ENCODE measurements at regions not wholly inside any gene's neighbourhood (a gene's known extent, or its start where the extent isn't known, plus 50 kb on each side); places are given as distances from the start of the nearest gene placed in this dataset.

DNA sequence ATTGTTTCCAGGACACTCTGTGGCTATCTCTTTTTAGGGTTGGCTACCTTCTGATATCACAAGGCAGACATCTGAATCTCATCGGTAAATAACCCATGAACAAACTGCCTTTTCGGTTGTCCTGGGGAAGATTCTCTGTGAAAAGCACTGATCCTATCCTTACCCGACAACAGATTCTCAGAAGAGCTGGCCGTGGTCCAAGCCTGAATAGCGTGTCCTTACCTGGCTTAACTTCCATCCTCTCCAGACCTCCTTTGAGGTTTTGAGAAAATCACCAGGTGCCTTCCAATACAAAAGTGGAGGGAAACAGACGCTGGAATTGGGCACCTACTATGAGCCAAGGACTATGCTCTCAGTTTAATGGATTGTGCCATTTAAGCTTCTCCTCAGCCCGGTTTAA lies 87.4 kb upstream of the ARHGEF3 start:
- no peak for DNase-seq

DNA sequence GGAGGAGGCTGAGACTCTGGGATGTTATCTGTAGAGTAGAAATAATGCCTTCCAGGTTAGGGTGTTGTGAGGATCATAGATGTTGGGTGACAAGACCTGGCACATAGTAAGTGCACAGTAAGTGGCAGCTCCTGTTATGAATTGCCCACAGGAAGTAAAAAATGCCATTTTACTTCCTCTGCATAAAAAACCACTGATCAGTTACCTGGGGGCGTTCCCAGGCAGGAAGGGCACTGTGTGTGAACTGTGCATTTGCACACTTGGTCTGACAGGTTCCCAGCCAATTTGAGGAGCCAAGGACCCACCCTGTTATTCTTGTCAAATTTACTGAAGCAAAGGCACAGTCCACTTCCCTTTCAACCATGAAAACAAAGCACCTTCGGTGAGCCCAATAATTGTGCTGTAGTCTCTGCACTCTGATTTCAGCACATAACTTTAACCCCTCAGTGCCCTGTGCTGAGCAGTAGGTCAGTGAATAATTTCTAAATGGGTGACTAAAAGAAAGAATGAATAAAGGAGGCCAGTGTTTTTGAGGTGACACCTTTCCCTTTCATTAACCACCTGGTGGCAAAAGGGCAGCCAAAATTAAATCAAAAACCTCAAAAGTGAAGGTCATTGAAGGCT lies 85.8 kb upstream of the ARHGEF3 start:
- no peak for DNase-seq

DNA sequence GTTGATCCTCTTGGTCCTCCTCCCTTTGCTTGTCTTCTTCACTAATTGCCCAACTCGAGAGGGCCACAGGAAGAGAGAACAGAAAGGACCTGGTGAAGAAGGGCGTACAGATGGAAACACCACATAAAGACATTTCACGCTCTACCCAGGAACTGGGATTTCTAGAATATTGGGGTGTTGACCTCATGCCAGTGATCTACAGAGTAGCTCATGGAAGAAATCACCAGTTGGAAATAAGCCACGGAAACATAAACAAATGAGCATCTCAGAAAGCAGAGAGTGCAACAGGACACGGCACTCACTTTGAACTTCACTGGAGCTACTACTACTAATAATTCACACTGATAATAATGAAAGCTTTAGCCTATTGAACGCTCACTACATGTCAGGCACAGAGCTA lies 84.6 kb upstream of the ARHGEF3 start:
- DNase-seq = no peak

DNA sequence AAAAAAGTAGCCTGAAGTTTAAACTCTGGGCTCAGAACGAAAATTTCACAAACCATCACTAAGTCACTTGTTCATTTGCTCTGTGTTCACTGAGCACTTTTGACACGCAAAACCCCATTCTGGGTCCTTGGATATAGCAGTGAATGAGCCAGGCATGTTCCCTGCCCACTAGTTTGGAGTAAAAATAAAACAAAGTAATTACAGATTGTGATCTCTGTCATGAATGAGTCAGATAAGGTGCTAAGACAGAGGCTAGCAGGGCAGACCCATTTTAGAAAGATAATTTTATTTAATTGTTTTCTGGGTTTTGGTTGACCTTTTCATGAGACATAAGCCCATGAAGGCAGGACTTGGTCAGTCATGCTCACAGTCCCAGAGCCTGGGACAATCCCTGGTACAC lies 84.1 kb upstream of the ARHGEF3 start:
- DNase-seq = no peak

DNA sequence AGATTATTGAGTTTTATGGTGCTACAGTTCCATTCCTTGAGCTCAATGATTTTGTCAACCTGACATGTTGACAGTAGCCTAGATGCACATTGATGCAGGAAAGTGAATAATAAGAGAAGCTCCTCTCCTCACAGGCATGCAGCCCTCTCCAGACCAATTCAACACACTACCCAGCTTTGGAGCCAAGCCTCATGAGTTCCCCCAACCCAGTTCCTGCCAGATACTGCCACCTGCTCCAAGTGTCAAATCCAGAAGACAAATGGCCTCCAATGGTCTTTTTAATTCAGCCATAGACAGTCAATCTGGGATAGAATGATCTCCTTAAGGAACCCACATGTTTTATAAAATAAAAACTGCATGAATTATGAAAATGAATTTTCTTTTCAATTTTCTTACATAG lies 83.7 kb upstream of the ARHGEF3 start:
- no peak for DNase-seq

DNA sequence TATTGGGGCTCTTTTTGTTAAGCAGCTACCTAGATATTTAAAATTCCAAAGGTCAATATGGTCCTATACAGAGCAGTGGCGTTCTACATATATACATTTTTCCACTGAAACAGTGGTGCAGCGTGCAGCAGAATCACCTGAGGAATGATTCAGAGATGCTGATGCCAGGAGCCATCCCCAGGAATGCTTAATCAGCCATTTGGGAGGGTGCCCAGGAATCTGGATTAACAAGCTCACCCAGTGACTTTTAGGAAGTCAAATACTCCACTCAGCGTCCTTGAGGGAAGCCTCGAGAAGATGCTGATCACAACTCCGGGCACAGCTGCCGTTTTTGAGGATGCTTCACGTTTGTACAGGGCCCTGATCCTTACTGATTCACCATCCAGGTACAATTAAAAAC lies 82.6 kb upstream of the ARHGEF3 start:
- no peak for DNase-seq

DNA sequence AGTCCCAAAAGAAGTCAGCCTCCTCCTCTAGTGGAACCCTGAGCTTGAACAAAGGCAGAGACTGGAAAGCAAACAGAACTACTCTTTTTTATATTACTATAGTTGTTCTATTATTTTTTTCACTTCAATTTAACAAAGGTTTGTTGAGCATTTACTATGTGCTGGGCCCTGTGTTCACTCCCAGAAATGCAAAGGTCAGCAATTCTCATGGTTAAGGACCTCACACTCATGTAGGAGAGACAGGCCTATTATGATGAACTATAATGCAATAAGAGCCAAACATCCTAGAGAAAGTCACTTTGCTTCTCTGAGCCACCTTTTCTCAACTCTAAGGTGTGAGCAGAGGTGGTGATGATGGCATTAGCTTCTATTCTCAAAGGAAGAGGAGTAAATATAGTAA lies 82.1 kb upstream of the ARHGEF3 start:
- no peak for DNase-seq

DNA sequence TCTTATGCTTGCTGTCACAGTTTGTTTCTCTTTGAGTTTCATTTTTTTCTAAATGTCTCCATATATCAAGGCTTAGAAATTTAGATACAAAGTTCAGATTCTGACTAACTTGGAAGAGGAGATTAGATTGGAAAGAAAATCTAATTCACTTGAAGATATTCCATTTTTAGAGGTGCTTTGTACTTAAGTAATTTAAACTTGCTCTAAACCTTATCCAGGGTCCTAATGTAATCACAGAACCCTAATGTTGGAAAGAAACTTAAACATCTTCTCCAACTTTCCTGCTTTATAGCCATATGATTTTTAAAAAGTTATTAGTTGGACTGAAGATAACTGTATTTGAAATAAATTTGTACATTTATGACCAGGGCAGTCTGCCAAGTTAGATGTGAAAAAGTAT lies 81.1 kb upstream of the ARHGEF3 start:
- no peak for DNase-seq

DNA sequence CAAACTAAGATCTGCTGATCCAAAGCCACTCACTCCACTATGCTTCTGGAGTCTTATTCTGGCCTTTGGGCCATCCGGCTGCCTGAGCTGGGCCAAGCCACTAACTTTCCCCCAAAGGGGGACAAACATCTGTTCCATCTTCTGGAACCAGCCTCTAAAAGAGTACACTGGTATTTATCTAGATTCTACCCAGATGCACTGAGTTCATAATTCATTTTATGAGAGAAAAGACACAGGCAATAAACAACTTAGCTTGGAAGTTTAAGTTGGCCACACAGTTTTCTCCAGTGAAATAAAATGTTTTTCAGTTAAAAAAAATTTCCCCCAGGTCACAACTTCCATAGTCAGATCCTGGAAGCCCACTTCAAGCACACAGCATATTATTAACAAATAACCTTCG lies 80.1 kb upstream of the ARHGEF3 start:
- no peak for DNase-seq

DNA sequence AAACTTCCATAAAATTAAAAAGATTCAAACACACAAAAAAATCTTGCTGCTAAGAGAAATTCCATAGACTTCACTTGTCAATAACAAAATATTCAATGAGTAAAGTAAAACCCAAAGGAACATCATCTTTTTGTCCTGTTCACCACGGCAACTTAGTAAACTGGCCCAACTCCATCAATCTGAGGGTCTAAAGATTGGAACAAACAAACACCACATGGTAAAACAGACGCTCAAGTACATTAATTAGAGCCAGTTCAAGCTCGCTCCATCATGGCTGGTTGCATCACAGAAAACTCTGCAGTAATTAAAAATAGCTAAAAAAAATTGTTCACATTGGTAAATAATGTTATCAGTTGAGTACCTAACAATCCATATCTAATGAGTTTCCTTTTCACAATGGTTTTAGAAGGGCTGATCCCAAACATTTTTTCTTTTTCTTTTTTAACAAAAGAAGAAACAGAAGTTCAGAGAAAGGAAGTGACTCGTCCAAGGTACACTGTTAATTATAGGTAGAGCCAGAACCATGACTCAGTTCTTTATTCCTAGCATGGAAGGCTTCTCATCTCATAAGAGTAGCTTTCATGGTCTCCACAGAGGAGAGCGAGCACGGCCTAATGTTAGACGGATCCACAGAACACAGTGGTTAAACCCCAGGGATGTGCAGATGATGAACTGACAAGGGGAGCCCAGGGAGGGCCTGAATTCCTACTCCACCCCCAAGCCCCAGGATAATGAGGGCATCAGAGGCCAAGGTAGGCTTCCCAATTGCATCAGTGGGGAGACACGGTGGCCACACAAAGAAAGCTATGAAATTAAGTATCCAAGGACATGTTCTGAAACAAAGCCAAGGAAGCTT lies 79.2 kb upstream of the ARHGEF3 start:
- no peak for DNase-seq

DNA sequence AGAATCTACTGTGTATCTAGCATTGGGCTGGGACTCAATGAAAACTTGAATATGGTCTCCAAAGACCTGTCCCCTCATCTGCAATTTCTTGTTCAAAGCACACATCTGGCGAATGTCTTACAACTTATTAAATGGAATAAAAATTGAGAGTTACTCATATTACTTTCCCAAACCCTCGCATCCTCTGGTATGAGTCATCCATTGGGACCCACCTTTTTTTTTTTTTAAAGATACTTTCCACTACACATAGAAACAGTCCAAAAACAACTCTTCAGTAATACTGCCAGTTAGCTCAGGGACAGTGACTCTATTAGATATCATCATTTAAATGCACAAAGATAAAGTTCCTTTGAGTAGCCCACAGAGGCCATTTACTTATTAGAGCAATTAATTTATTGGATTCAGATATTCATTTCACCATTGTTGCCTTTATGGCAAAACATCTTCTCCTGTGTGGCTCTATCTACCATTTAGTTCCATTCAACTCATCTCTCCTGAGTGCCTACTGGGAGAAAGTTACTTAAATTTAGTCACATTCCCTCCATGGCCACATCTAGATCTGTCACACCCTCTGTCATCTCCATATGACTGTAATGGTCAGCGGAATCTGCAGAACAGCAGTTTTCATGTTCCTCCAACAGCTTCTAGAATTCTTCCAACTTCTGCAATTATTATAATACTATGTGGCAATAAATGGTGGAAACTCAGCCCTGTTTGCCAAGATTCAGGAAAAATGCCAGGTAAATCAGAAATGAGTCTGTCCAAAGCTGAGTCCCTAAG lies 77.9 kb upstream of the ARHGEF3 start:
- DNase-seq = no peak

DNA sequence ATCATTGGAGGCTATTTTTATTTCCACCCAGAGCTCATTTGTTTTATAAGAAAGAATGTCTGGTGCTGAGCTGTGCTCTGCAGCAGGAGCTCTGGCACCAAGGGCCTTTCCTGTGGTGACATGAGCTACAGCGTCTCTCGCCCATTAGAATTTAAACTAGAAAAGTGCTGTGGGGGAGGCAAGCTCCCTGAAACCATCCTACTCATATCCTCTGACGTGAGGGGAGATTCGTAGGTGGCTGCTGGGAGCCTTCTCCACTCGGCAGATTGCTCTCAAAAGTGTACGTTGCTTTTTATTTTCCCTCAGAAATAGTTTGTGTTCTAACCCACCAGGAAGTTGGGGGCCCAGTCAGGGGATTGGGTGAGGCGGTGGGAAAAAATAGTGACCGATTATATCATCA lies 76.3 kb upstream of the ARHGEF3 start:
- DNase-seq = no peak

DNA sequence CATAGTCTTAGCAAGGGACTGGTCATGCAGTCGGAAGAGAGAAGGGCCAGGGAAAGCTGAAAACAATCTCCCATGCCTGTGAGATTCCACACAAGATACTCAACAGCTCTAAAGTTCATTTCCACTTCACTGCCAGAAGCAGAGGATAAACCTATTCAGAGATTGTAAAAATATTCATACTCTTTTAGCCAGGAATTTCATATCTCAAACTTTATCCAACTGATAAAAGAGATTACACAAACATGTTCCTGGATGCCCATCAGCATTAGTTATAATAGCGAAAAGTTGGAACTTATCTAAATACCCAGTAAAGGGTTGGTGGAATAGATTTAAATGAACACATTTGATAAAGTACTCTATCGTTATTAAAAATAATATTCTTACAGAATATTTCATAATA lies 75.2 kb upstream of the ARHGEF3 start:
- no peak for DNase-seq

DNA sequence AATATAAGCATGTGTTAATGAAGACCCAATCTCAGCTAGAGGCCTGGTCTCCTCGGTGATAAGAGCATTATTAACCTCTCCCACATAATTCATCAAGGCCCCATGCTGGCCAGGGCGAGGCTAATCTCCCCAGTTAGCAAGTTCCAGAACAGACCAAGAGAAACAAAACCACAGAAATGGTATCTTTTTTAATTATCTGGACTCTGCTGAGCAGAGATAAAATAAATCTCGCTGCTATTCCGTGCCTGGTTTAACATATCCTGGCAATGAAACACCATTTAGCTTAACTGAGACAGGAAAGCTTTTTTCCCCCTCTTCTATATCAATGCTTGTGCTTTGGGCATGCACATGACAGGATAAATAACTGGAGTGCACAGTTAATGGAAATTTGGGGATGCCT lies 72.5 kb upstream of the ARHGEF3 start:
- DNase-seq = no peak

DNA sequence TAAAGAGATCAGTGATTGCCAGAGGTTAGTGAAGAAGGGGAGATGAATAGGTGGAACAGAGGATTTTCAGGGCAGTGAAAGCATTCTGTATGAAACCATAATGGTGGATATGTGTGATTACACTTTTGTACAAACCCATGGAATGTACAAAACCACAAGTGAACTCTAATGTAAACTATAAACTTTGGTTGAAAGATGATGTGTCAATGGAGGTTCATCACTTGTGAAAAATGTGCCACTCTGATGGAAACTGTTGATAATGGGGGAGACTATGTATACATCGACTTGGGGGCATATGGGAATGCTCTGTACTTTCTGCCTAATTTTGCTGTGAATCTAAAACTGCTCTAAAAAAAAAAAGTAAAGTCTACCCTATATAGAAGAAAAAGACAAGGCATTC lies 68.7 kb upstream of the ARHGEF3 start:
- no peak for DNase-seq

DNA sequence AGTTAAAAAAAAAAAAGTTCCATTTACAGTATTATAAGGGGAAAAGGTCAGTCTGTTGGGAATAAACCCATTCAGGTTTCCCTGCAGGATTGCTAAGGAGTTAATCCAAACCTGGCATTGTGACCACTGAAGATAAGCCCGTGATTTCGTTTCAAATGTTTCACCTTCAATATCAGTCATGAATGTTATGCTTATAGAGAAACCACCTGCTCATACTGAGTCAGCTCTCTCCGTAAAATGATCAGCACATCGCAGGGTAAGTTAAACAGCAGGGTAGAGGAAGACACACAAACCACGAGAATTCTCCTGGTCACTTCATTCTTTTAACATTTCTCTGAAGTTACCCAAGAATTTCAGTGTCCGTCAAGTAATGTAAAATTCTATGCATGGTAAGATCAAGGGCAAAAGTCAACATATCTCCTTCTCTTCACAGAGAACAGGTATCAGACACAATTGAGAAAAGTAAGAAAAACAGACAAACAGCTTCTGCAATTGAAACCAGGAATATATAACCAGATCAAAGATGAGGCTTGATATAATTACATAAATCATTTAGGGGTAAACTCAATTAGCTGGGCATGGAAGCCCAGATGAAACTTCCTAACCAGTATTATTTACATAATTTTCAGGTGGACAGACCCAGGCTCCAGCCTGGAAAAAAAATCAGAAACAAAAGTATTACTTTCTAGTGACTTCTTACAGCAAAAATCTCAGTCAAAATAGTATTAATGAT lies 67.6 kb upstream of the ARHGEF3 start:
- DNase-seq = no peak

DNA sequence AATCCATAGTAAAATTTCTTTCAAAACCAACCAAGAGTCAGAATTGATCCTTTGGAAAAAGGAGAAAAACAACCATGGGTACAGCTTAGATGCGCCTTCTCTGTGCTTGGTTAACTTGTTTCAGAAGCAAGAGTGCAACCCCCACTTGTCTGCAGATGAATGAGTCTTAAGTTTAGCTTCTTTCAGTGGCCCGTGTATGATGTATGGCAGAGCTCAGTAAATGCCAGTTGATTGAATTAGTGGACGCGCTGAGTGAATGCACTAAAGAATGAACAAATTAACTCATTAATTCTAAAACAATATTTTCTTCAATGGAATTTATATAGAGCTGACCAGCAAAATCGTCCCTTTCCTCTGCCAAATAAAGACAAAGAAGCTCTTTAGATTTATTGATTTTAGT lies 67.0 kb upstream of the ARHGEF3 start:
- no peak for DNase-seq

DNA sequence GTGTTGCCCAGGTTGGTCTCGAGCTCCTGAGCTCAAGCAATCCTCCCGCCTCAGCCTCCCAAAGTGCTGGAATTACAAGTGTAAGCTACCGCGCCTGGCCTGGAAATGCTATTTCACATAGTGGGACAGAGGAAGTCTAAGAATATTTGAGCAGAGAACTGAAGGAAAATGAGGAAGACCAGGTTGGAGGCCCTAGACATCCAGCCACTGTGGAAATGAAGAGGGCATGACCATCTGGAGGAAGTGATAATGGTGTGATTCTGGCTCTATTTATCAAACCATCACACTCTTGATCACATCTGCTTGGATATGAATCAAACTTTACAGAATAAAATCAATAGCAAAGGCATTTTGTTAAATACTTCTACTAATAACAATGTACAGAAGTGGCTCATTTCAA lies 65.9 kb upstream of the ARHGEF3 start:
- DNase-seq = no peak

DNA sequence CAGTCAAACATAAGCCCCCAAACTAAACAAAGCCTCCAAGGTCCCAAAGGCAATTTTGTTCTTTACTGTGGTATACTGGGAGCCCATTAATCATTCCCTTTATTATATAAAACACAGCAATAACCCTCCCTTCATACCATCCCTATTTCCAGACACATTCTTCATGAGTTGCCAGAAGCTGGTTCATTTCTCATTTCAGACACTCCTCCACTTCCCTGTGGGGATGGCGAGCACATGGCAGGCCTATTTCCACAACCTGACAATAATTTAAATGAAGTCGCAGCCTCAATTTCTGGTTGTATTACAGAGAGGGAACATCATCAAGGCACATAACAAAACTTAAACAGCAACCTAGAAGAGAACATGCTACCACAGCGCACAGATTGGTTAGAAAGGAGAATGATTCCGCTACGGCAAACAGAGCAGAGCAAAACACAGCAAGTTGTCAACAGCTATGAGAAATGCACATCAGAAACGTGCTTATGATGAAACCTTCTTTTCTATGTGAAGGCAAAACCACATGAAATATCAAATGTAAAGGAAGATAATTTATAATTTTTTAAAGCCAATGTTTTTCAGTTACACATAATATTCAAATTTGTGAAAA lies 63.3 kb upstream of the ARHGEF3 start:
- DNase-seq = no peak

DNA sequence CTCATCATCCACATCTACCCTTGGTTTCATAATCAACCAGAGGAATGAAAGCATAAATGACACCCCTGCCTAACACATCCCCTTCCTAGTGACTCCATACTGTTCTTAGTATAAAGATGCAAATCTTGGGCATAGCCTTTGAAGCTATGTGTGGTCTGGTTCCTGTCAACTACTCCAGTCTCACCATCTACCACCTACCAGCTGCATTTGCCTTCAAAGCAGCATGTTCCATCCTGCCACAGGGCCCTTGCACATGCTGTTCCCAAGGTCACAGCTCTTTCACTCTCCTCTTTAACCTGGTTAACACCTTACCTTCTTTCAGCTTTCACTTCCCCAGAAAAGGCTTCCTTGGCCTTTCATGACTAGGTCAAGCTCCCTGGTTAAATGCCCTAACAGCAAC lies 62.3 kb upstream of the ARHGEF3 start:
- DNase-seq = no peak

DNA sequence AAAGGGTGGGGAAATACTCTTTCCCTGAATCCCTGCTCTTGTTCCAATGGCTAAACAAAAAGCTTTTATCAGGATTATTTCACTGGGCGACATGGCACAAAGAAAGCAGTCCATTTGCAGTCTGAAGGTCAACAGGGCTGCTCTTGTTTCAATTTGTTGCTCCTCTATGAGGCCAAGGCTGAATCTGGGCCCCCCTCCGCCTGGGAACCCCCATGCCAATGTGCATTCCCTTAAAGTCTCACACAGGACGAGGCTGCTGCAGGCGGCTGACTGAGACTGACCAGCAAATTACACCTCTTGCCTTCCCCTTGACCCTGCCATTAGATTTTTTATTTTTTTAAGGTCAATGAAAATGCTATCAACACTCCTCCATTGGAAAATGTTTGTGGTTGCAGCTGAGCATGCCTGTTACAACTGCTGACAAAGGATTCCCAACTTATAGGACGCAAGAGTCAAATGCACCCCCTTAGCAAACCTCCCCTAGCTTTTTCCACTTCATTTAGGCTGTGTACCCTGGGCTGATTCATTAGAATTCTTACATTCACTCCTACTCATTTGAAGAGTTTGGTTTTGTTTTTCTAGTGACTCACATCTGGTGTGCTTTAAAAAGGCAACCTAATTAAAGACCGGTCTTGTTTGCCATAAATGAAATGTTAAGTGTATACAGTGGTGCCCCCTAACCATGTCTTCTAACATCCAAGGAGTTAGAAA lies 60.8 kb upstream of the ARHGEF3 start:
- DNase-seq = no peak

DNA sequence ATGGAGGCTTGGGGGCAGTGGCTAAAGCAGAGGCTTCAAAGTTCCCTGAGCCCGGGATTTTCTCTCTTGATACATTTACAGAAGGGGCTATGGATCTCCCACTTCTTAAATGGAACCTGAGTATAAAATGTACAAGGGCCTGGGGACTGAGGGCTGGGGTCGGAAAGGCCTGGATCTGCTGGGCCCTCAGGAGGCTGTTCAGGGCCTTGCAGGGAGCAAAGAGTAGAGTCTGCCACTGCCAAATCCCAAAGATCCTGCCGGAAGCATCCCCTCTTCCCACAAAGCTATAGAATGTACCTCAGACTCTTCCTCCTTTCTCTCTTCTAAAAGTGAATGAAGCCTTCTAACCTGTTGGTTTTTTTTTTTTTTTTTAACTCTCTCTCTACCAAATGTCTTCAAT lies 59.8 kb upstream of the ARHGEF3 start:
- no peak for DNase-seq

All from activated CD4-positive, CD25-positive, alpha-beta regulatory T cell treated with anti-CD3 and anti-CD28 coated beads, Interleukin-2, amount 50 U/mL, for 72 hours (primary cell).